Endothelial cell of umbilical vein (primary cell): ENCODE measurements at regions not wholly inside any gene's neighbourhood (a gene's known extent, or its start where the extent isn't known, plus 50 kb on each side); places are given as distances from the start of the nearest gene placed in this dataset.

Source experiments
- EZH2 ChIP-seq: IDR thresholded peaks from 2 replicates; pipeline ENCODE4 v1.6.1; 2012; ENCODE audit warnings: borderline replicate concordance, low read depth, mild to moderate bottlenecking, moderate library complexity, low read length, inconsistent platforms; ENCODE audit not compliant: severe bottlenecking
- GATA2 ChIP-seq: IDR thresholded peaks from 2 replicates; pipeline ENCODE4 v1.7.0; 2011; ENCODE audit warnings: low read depth, mild to moderate bottlenecking, moderate library complexity, mixed read lengths, low read length; ENCODE audit not compliant: insufficient read length, insufficient read depth
- JUN ChIP-seq: IDR thresholded peaks from 2 replicates; pipeline ENCODE4 v1.6.1; 2011; ENCODE audit warnings: borderline replicate concordance, low read depth; ENCODE audit not compliant: insufficient read length, insufficient read depth
- MYC ChIP-seq: IDR thresholded peaks from one replicate; pipeline ENCODE4 v1.6.1; 2011; ENCODE audit warnings: mild to moderate bottlenecking, low read depth, low read length
- POLR2A ChIP-seq: IDR thresholded peaks from 2 replicates; pipeline ENCODE4 v1.6.1; 2012; ENCODE audit warnings: low read depth, mild to moderate bottlenecking, control low read depth, low read length
- POLR2AphosphoS5 ChIP-seq: IDR thresholded peaks from 2 replicates; pipeline ENCODE4 v1.6.1; 2012; ENCODE audit warnings: low read depth, mild to moderate bottlenecking, control low read depth, low read length, moderate library complexity; ENCODE audit not compliant: insufficient read depth
- TF ChIP-seq, protein P1 (sequence below): IDR thresholded peaks from 2 replicates; pipeline ENCODE4 v1.6.1; 2011; ENCODE audit not compliant: insufficient read depth, insufficient read length
- TF ChIP-seq, protein P2 (sequence below), 2 donors: IDR thresholded peaks; 1 replicate in 1 of 2; 2 replicates in 1 of 2; pipeline ENCODE4 v1.5.1; 2011; ENCODE audit warnings: low read length in 2 of 2, mild to moderate bottlenecking in 2 of 2, moderate library complexity in 2 of 2, control low read depth in 1 of 2, inconsistent platforms in 1 of 2, low read depth in 1 of 2; ENCODE audit not compliant: insufficient read depth in 1 of 2; ENCODE audit errors: extremely low read depth in 1 of 2

DNA sequence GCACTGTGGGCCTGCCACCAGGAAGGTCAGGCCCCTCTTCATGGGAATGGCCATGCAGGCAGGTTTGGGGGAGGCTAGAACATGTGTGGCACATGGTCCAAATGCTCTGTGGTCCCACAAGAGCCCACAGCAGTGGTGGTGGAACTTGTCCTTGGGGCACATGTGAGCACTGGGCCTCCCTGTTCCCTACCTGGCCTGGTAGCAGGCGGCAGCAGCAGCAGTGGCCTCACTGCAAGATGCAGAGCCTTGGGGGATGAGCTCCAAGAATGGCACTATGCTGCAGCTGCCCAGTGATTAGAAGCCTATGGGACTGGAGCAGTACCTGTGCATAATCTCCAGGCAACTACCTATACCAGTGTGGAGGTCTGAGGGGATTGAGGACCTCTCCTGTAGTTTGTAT is 197.0 kb upstream of the DCAF8L1 start:
- TF ChIP-seq, protein P1, sequence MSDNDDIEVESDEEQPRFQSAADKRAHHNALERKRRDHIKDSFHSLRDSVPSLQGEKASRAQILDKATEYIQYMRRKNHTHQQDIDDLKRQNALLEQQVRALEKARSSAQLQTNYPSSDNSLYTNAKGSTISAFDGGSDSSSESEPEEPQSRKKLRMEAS: no peak
- TF ChIP-seq EZH2: no peak
- TF ChIP-seq, protein P2, sequence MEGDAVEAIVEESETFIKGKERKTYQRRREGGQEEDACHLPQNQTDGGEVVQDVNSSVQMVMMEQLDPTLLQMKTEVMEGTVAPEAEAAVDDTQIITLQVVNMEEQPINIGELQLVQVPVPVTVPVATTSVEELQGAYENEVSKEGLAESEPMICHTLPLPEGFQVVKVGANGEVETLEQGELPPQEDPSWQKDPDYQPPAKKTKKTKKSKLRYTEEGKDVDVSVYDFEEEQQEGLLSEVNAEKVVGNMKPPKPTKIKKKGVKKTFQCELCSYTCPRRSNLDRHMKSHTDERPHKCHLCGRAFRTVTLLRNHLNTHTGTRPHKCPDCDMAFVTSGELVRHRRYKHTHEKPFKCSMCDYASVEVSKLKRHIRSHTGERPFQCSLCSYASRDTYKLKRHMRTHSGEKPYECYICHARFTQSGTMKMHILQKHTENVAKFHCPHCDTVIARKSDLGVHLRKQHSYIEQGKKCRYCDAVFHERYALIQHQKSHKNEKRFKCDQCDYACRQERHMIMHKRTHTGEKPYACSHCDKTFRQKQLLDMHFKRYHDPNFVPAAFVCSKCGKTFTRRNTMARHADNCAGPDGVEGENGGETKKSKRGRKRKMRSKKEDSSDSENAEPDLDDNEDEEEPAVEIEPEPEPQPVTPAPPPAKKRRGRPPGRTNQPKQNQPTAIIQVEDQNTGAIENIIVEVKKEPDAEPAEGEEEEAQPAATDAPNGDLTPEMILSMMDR (IDR thresholded peaks at IDR 0.05; ENCODE audit: extremely low read depth in 1 of 2, insufficient read depth in 1 of 2, low read depth in 1 of 2, low read length in 2 of 2): no peak
- no peak for TF ChIP-seq GATA2
- no peak for TF ChIP-seq JUN
- no peak for TF ChIP-seq POLR2A
- no peak for TF ChIP-seq POLR2AphosphoS5
- no peak for TF ChIP-seq MYC
